ENCODE measurements at regions not wholly inside any gene's neighbourhood (a gene's known extent, or its start where the extent isn't known, plus 50 kb on each side); places are given as distances from the start of the nearest gene placed in this dataset.

DNA sequence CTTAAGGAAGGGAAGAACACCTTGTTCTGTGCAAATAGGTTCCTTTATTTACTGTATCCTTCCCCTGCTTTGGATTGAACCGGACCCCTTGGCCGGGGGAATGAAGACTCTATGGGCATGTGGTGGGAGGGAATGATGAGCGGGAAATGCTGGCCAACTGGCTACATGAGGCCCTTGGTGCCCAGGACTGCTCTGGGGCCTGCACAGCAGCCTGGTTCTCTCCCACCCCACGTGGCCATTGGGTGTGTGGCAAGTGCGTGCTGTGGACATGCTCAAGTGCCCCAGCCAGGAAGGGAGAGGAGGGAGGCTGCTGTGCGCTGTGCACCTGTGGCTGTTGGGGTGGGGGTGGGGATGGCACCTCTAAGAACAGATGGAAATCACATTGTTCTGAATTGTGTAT is 917.0 kb upstream of the GHITM start:
- no peak overlapping the region for H3K9ac ChIP-seq (ENCODE audit: low read length)
- H4K20me1 ChIP-seq (ENCODE audit: insufficient read depth, low read length), result no peaks in the 10 kb centered on the region
- H3K4me2 ChIP-seq (ENCODE audit: low read depth, low read length), result no peak overlapping the region
- no peak for DNase-seq
- no peaks in the 10 kb centered on the region for H3K79me2 ChIP-seq (ENCODE audit: low read length)
- no peak for TF ChIP-seq CTCF (IDR thresholded peaks at IDR 0.05; ENCODE audit: low read length)
- no peak for TF ChIP-seq EZH2 (optimal IDR thresholded peaks at IDR 0.05; ENCODE audit: low read depth, low read length)
- no peak for TF ChIP-seq EZH2phosphoT487 (IDR thresholded peaks at IDR 0.05; ENCODE audit: low read length)
- no peaks in the 10 kb centered on the region for H3K9me3 ChIP-seq (replicated peaks; ENCODE audit: insufficient read depth, low read length)
- H3K4me1 ChIP-seq (ENCODE audit: low read length), result no peaks in the 10 kb centered on the region
- no peak overlapping the region for H2AFZ ChIP-seq (ENCODE audit: low read length)
- H3K36me3 ChIP-seq (replicated peaks; ENCODE audit: insufficient read depth, low read length), result no peaks in the 10 kb centered on the region
- no peaks in the 10 kb centered on the region for H3K27me3 ChIP-seq (replicated peaks; ENCODE audit: insufficient read depth, low read length)
- H3K4me3 ChIP-seq (ENCODE audit: low read length), result no peak overlapping the region
- H3K27ac ChIP-seq (ENCODE audit: low read length), result no peak overlapping the region
- no peaks in the 10 kb centered on the region for H3K9me2 ChIP-seq (replicated peaks; ENCODE audit: insufficient read depth, low read length)
- no peaks in the 10 kb centered on the region for H3F3A ChIP-seq (ENCODE audit: insufficient read depth, low read length)

DNA sequence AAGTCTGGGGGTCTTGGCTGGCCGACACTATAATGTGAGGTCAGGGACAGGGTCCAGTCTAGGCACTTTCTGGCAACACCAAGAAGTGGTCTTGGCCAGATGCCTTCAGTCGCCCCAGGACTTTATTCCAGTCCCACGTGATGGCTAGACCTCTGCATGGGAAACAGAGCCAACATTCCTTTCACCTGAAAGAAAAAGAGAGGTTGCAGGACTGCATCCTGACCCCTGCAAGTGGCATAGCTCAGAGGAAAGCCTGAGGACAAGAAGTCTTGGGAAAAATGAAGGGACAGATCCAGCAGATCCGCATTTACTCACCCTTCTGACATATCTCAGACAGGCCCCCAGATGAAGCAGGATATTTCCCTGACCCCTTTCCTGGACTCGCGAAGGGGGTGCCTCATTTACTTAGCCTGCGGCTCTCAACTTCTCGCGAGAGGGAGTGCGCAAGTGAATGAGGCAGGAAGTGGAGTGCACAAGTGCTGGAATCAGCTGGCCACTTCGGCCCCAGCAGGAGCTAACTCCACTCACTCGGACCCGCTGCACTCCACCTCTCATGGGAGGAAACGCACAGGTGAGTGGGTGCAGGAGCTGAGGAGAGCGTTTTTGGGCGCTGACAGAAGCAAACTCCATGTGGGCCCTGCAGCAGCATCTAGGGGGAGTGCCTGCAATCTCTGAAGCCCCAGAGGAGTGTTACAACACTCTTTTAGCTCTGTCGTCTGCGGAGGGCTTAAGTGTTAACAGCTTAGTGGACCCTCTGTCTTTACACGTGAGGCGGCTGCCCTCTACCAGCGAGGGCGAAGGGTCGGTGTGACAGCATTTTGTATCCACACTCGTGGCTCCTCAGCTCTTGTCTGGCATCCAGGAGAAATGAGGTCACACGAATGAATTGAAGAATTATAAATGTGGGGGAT is 916.2 kb upstream of the GHITM start:
- H3K4me1 ChIP-seq (ENCODE audit: low read length), result no peaks in the 10 kb centered on the region
- no peaks in the 10 kb centered on the region for H4K20me1 ChIP-seq (ENCODE audit: insufficient read depth, low read length)
- H3K27ac ChIP-seq (ENCODE audit: low read length), result no peak overlapping the region
- no peaks in the 10 kb centered on the region for H3K36me3 ChIP-seq (replicated peaks; ENCODE audit: insufficient read depth, low read length)
- no peak overlapping the region for H3K4me3 ChIP-seq (ENCODE audit: low read length)
- no peak overlapping the region for H2AFZ ChIP-seq (ENCODE audit: low read length)
- no peak for DNase-seq
- TF ChIP-seq CTCF (IDR thresholded peaks at IDR 0.05; ENCODE audit: low read length) (no peak), EZH2 (optimal IDR thresholded peaks at IDR 0.05; ENCODE audit: low read depth, low read length) (no peak), EZH2phosphoT487 (IDR thresholded peaks at IDR 0.05; ENCODE audit: low read length) (no peak)
- H3K9me3 ChIP-seq (replicated peaks; ENCODE audit: insufficient read depth, low read length), result no peaks in the 10 kb centered on the region
- H3K9me2 ChIP-seq (replicated peaks; ENCODE audit: insufficient read depth, low read length), result no peaks in the 10 kb centered on the region
- H3K79me2 ChIP-seq (ENCODE audit: low read length), result no peaks in the 10 kb centered on the region
- H3K4me2 ChIP-seq (ENCODE audit: low read depth, low read length), result no peak overlapping the region
- H3K9ac ChIP-seq (ENCODE audit: low read length), result no peak overlapping the region
- H3F3A ChIP-seq (ENCODE audit: insufficient read depth, low read length), result no peaks in the 10 kb centered on the region
- no peaks in the 10 kb centered on the region for H3K27me3 ChIP-seq (replicated peaks; ENCODE audit: insufficient read depth, low read length)

DNA sequence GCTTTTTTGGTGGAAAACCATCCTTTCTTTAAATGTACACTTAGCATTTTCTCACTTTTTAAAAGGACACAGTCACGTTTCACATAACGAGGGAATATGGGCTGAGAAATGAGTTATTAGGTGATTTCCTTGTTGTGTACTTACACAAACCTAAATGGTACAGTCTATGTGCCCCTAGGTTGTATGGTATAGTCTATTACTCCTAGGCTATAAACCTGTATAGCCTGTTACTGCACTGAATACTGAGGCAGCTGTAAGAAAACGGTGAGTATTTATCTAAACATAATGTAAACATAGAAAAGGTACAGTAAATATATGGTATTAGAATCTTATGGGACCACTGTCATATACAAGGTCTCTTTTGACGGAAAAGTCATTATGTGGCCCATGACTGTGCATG is 913.5 kb upstream of the GHITM start:
- Histone ChIP-seq H3K79me2 (ENCODE audit: low read length) (no peaks in the 10 kb centered on the region), H3K36me3 (replicated peaks; ENCODE audit: insufficient read depth, low read length) (no peaks in the 10 kb centered on the region), H3K27ac (ENCODE audit: low read length) (no peak overlapping the region), H3K27me3 (replicated peaks; ENCODE audit: insufficient read depth, low read length) (no peaks in the 10 kb centered on the region), H3F3A (ENCODE audit: insufficient read depth, low read length) (no peaks in the 10 kb centered on the region), H2AFZ (ENCODE audit: low read length) (no peak overlapping the region), H3K4me1 (ENCODE audit: low read length) (no peaks in the 10 kb centered on the region), H3K4me2 (ENCODE audit: low read depth, low read length) (no peak overlapping the region), H4K20me1 (ENCODE audit: insufficient read depth, low read length) (no peaks in the 10 kb centered on the region), H3K9me2 (replicated peaks; ENCODE audit: insufficient read depth, low read length) (no peaks in the 10 kb centered on the region), H3K4me3 (ENCODE audit: low read length) (no peak overlapping the region), H3K9me3 (replicated peaks; ENCODE audit: insufficient read depth, low read length) (no peaks in the 10 kb centered on the region), H3K9ac (ENCODE audit: low read length) (no peak overlapping the region)
- no peak for DNase-seq
- TF ChIP-seq CTCF (IDR thresholded peaks at IDR 0.05; ENCODE audit: low read length) (no peak), EZH2phosphoT487 (IDR thresholded peaks at IDR 0.05; ENCODE audit: low read length) (no peak), EZH2 (optimal IDR thresholded peaks at IDR 0.05; ENCODE audit: low read depth, low read length) (no peak)

Data from MM.1S (cell line).